Peyer's patch (tissue), 4 donors: ENCODE measurements at regions not wholly inside any gene's neighbourhood (a gene's known extent, or its start where the extent isn't known, plus 50 kb on each side); places are given as distances from the start of the nearest gene placed in this dataset.

Source experiments
- DNase-seq, 3 donors: peaks; one replicate each; pipeline ENCODE4 v3.0.0-alpha.2; 2017 to 2019
- H3K27ac ChIP-seq, 4 donors: fragments of 200-600 bp; sonication (generic); one replicate each; pipeline ENCODE4 v1.5.1; 2016 to 2019
- H3K27me3 ChIP-seq, 2 donors: fragments of 200-600 bp; sonication (generic); one replicate each; pipeline ENCODE4 v1.5.1; 2019
- H3K36me3 ChIP-seq, 3 donors: fragments of 200-600 bp; sonication (generic); one replicate each; pipeline ENCODE4 v1.5.1; 2016 to 2019
- H3K4me1 ChIP-seq, 4 donors: fragments of 200-600 bp; sonication (generic); one replicate each; pipeline ENCODE4 v1.5.1; 2016 to 2019
- H3K4me3 ChIP-seq, 4 donors: fragments of 200-600 bp; sonication (generic); 1 replicate in 3 of 4; 2 replicates in 1 of 4; pipeline ENCODE4 v1.5.1; 2016 to 2019; ENCODE audit warnings: mild to moderate bottlenecking in 1 of 4
- H3K9me3 ChIP-seq, 4 donors: fragments of 200-600 bp; sonication (generic); one replicate each; pipeline ENCODE4 v1.5.1; 2016 to 2019; ENCODE audit warnings: mild to moderate bottlenecking in 1 of 4
- CTCF ChIP-seq, 6 experiments: fragments of 450-650 bp in 4 of 6; fragments of 200-600 bp in 2 of 6; sonication (generic) in 1 of 6; IDR thresholded peaks; one replicate each; pipeline ENCODE4 v1.5.1; 2017 to 2019; ENCODE audit warnings: antibody characterized with exemption in 6 of 6, mild to moderate bottlenecking in 3 of 6, moderate library complexity in 1 of 6
- POLR2A ChIP-seq, 2 donors: fragments of 450-650 bp; IDR thresholded peaks; one replicate each; pipeline ENCODE4 v1.5.1; 2017; ENCODE audit warnings: antibody characterized with exemption in 2 of 2, mild to moderate bottlenecking in 2 of 2, moderate library complexity in 2 of 2

GRCh38 chr6:81439417-81439816, 313.1 kb downstream of the TENT5A start:
- H3K27ac ChIP-seq: no peak overlapping the region
- TF ChIP-seq POLR2A (IDR thresholded peaks at IDR 0.05) (no peak), CTCF (IDR thresholded peaks at IDR 0.05) (no peak)
- H3K9me3 ChIP-seq: peaks cover 0 to 2% (median 0%) of the 10 kb centered on the region in 4 donors
- H3K36me3 ChIP-seq: no peaks in the 10 kb centered on the region
- H3K4me1 ChIP-seq: no peaks in the 10 kb centered on the region
- no peaks in the 10 kb centered on the region for H3K27me3 ChIP-seq
- no peak for DNase-seq
- H3K4me3 ChIP-seq: no peak overlapping the region

GRCh38 chr6:81436990-81437389, 315.5 kb downstream of the TENT5A start:
- H3K27me3 ChIP-seq: no peaks in the 10 kb centered on the region
- H3K36me3 ChIP-seq: no peaks in the 10 kb centered on the region
- peaks cover 0 to 2% (median 0%) of the 10 kb centered on the region in 4 donors for H3K9me3 ChIP-seq
- H3K4me1 ChIP-seq: no peaks in the 10 kb centered on the region
- no peak overlapping the region for H3K27ac ChIP-seq
- DNase-seq: no peak
- no peak for TF ChIP-seq POLR2A (IDR thresholded peaks at IDR 0.05)
- no peak for TF ChIP-seq CTCF (IDR thresholded peaks at IDR 0.05)
- H3K4me3 ChIP-seq: no peak overlapping the region

- Histone ChIP-seq H3K4me1 (no peaks in the 10 kb centered on the region), H3K36me3 (no peaks in the 10 kb centered on the region), H3K27ac (no peak overlapping the region), H3K27me3 (no peaks in the 10 kb centered on the region), H3K4me3 (no peak overlapping the region), H3K9me3 (no peaks in the 10 kb centered on the region)
- TF ChIP-seq CTCF (IDR thresholded peaks at IDR 0.05) (no peak), POLR2A (IDR thresholded peaks at IDR 0.05) (no peak)
- no peak for DNase-seq
Observed at GRCh38 chr6:81413306-81413705, 339.2 kb downstream of the TENT5A start.

GRCh38 chr6:81401970-81402690, 350.4 kb downstream of the TENT5A start:
- Histone ChIP-seq H3K4me3 (no peak overlapping the region), H3K4me1 (no peaks in the 10 kb centered on the region), H3K27ac (no peak overlapping the region), H3K36me3 (no peaks in the 10 kb centered on the region), H3K9me3 (no peaks in the 10 kb centered on the region), H3K27me3 (no peaks in the 10 kb centered on the region)
- no peak for DNase-seq
- no peak for TF ChIP-seq POLR2A (IDR thresholded peaks at IDR 0.05)
- TF ChIP-seq CTCF (IDR thresholded peaks at IDR 0.05): no peak

- Histone ChIP-seq H3K4me3 (no peak overlapping the region), H3K36me3 (no peaks in the 10 kb centered on the region), H3K4me1 (no peaks in the 10 kb centered on the region), H3K27ac (no peak overlapping the region), H3K27me3 (no peaks in the 10 kb centered on the region), H3K9me3 (no peaks in the 10 kb centered on the region)
- TF ChIP-seq CTCF (IDR thresholded peaks at IDR 0.05) (no peak), POLR2A (IDR thresholded peaks at IDR 0.05) (no peak)
- DNase-seq: no peak
Observed at GRCh38 chr6:81396916-81397315, 355.6 kb downstream of the TENT5A start.
